ENCODE measurements at regions not wholly inside any gene's neighbourhood (a gene's known extent, or its start where the extent isn't known, plus 50 kb on each side); places are given as distances from the start of the nearest gene placed in this dataset.

- Histone ChIP-seq H3K4me3 (ENCODE audit: low read depth in 2 of 2, low read length in 2 of 2) (no peak overlapping the region), H3K4me1 (ENCODE audit: control insufficient read depth, insufficient read depth, low read length) (peaks cover 11% of the 10 kb centered on the region), H3K27ac (ENCODE audit: low read length) (no peak overlapping the region), H3K27me3 (ENCODE audit: control insufficient read depth, insufficient read depth, low read length) (peaks cover 43% of the 10 kb centered on the region), H3K9me3 (ENCODE audit: control insufficient read depth, insufficient read depth, low read depth, low read length) (no peaks in the 10 kb centered on the region), H3K36me3 (ENCODE audit: control insufficient read depth, insufficient read depth, low read length) (no peaks in the 10 kb centered on the region; the same call in 1 of the 2 replicates)
- ATAC-seq (no peak), DNase-seq (ENCODE audit: low read depth, low spot score) (no peak)
- in situ Hi-C loops (cut with HindIII; ENCODE audit: low pct_unique_long_range_greater_than_20kb, low sequenced_read_pairs) (no loop called here), intact Hi-C loops (cut with micrococcal nuclease; ENCODE audit: unreplicated experiment) (no loop called here)
- POLR2A ChIA-PET: interaction anchor here (0.7 kb wide), 1 partner anchor 1367 kb away, joined by 3 read pairs; no protein-coding TSS in a partner anchor
- CTCF ChIA-PET: no interaction called here
- no peak for TF ChIP-seq POLR2AphosphoS5 (IDR thresholded peaks at IDR 0.05; ENCODE audit: low read depth, low read length)
- BruUV-seq (replicated peaks): no TSS peak
These were observed 131.4 kb downstream of the NDUFA12 start for GRCh38 chr12:94872007-94872653.

- peaks cover 39% of the 10 kb centered on the region for H3K27me3 ChIP-seq (ENCODE audit: control insufficient read depth, insufficient read depth, low read length)
- BruUV-seq (replicated peaks): no TSS peak
- ChIA-PET POLR2A (no interaction called here), CTCF (no interaction called here)
- TF ChIP-seq SIN3A (IDR thresholded peaks at IDR 0.05; ENCODE audit: borderline replicate concordance, insufficient read depth, low read depth, low read length) (no peak), POLR2AphosphoS5 (IDR thresholded peaks at IDR 0.05; ENCODE audit: low read depth, low read length) (no peak), TCF7L2 (IDR thresholded peaks at IDR 0.05; ENCODE audit: low read depth, low read length) (no peak)
- TF ChIP-seq, protein P1, sequence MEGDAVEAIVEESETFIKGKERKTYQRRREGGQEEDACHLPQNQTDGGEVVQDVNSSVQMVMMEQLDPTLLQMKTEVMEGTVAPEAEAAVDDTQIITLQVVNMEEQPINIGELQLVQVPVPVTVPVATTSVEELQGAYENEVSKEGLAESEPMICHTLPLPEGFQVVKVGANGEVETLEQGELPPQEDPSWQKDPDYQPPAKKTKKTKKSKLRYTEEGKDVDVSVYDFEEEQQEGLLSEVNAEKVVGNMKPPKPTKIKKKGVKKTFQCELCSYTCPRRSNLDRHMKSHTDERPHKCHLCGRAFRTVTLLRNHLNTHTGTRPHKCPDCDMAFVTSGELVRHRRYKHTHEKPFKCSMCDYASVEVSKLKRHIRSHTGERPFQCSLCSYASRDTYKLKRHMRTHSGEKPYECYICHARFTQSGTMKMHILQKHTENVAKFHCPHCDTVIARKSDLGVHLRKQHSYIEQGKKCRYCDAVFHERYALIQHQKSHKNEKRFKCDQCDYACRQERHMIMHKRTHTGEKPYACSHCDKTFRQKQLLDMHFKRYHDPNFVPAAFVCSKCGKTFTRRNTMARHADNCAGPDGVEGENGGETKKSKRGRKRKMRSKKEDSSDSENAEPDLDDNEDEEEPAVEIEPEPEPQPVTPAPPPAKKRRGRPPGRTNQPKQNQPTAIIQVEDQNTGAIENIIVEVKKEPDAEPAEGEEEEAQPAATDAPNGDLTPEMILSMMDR (IDR thresholded peaks at IDR 0.05): no peak
- TF ChIP-seq, protein P2, sequence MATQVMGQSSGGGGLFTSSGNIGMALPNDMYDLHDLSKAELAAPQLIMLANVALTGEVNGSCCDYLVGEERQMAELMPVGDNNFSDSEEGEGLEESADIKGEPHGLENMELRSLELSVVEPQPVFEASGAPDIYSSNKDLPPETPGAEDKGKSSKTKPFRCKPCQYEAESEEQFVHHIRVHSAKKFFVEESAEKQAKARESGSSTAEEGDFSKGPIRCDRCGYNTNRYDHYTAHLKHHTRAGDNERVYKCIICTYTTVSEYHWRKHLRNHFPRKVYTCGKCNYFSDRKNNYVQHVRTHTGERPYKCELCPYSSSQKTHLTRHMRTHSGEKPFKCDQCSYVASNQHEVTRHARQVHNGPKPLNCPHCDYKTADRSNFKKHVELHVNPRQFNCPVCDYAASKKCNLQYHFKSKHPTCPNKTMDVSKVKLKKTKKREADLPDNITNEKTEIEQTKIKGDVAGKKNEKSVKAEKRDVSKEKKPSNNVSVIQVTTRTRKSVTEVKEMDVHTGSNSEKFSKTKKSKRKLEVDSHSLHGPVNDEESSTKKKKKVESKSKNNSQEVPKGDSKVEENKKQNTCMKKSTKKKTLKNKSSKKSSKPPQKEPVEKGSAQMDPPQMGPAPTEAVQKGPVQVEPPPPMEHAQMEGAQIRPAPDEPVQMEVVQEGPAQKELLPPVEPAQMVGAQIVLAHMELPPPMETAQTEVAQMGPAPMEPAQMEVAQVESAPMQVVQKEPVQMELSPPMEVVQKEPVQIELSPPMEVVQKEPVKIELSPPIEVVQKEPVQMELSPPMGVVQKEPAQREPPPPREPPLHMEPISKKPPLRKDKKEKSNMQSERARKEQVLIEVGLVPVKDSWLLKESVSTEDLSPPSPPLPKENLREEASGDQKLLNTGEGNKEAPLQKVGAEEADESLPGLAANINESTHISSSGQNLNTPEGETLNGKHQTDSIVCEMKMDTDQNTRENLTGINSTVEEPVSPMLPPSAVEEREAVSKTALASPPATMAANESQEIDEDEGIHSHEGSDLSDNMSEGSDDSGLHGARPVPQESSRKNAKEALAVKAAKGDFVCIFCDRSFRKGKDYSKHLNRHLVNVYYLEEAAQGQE (IDR thresholded peaks at IDR 0.05; ENCODE audit: insufficient read depth in 1 of 2, low read depth in 2 of 2, low read length in 1 of 2): no peak
- no peak for ATAC-seq
- peaks cover 11% of the 10 kb centered on the region for H3K4me1 ChIP-seq (ENCODE audit: control insufficient read depth, insufficient read depth, low read length)
- DNase-seq (ENCODE audit: low read depth, low spot score): no peak
- no peaks in the 10 kb centered on the region; the same call in 1 of the 2 replicates for H3K36me3 ChIP-seq (ENCODE audit: control insufficient read depth, insufficient read depth, low read length)
- no peaks in the 10 kb centered on the region for H3K9me3 ChIP-seq (ENCODE audit: control insufficient read depth, insufficient read depth, low read depth, low read length)
- in situ Hi-C loops (cut with HindIII; ENCODE audit: low pct_unique_long_range_greater_than_20kb, low sequenced_read_pairs): no loop called here
- intact Hi-C loops (cut with micrococcal nuclease; ENCODE audit: unreplicated experiment): no loop called here
- no peak overlapping the region for H3K27ac ChIP-seq (ENCODE audit: low read length)
- no peak overlapping the region for H3K4me3 ChIP-seq (ENCODE audit: low read depth in 2 of 2, low read length in 2 of 2)
These were observed 133.0 kb downstream of the NDUFA12 start for GRCh38 chr12:94870511-94870910.

DNA sequence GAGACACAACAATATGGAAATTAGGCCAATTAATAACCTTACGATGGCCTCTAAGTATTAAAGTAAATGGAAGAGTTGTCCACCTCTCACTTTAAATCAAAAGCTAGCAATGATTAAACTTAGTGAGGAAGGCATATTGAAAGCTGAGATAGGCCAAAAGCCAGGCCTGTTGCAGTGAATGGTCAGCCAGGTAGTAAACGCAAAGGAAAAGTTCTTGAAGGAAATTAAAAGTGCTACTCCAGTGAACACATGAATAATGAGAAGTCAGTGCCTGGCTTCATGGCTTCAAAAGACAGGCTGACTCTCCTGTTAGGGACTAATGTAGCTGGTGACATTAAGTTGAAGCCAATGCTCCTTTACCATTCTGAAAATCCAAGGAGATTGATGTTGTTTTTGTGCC is 135.3 kb downstream of the NDUFA12 start:
- BruUV-seq (replicated peaks): no TSS peak
- POLR2A ChIA-PET: no interaction called here
- H3K27ac ChIP-seq (ENCODE audit: low read length): no peak overlapping the region
- DNase-seq (ENCODE audit: low read depth, low spot score) (no peak), ATAC-seq (no peak)
- TF ChIP-seq POLR2AphosphoS5 (IDR thresholded peaks at IDR 0.05; ENCODE audit: low read depth, low read length) (no peak), SIN3A (IDR thresholded peaks at IDR 0.05; ENCODE audit: borderline replicate concordance, insufficient read depth, low read depth, low read length) (no peak)
- TF ChIP-seq, protein P1 (IDR thresholded peaks at IDR 0.05): no peak
- no peak overlapping the region for H3K4me3 ChIP-seq (ENCODE audit: low read depth in 2 of 2, low read length in 2 of 2)
- intact Hi-C loops (cut with micrococcal nuclease; ENCODE audit: unreplicated experiment) (no loop called here), in situ Hi-C loops (cut with HindIII; ENCODE audit: low pct_unique_long_range_greater_than_20kb, low sequenced_read_pairs) (no loop called here)
- H3K4me1 ChIP-seq (ENCODE audit: control insufficient read depth, insufficient read depth, low read length): no peaks in the 10 kb centered on the region
- H3K36me3 ChIP-seq (ENCODE audit: control insufficient read depth, insufficient read depth, low read length): no peaks in the 10 kb centered on the region; the same call in 1 of the 2 replicates
- no peaks in the 10 kb centered on the region for H3K9me3 ChIP-seq (ENCODE audit: control insufficient read depth, insufficient read depth, low read depth, low read length)
- CTCF ChIA-PET: no interaction called here
- H3K27me3 ChIP-seq (ENCODE audit: control insufficient read depth, insufficient read depth, low read length): peaks cover 28% of the 10 kb centered on the region

Data from Panc1 (cell line).